ENCODE measurements at regions not wholly inside any gene's neighbourhood (a gene's known extent, or its start where the extent isn't known, plus 50 kb on each side); places are given as distances from the start of the nearest gene placed in this dataset.

GRCh38 chr3:5585085-5585484, 397.6 kb downstream of the EDEM1 start:
- TF ChIP-seq, protein P1, sequence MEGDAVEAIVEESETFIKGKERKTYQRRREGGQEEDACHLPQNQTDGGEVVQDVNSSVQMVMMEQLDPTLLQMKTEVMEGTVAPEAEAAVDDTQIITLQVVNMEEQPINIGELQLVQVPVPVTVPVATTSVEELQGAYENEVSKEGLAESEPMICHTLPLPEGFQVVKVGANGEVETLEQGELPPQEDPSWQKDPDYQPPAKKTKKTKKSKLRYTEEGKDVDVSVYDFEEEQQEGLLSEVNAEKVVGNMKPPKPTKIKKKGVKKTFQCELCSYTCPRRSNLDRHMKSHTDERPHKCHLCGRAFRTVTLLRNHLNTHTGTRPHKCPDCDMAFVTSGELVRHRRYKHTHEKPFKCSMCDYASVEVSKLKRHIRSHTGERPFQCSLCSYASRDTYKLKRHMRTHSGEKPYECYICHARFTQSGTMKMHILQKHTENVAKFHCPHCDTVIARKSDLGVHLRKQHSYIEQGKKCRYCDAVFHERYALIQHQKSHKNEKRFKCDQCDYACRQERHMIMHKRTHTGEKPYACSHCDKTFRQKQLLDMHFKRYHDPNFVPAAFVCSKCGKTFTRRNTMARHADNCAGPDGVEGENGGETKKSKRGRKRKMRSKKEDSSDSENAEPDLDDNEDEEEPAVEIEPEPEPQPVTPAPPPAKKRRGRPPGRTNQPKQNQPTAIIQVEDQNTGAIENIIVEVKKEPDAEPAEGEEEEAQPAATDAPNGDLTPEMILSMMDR (IDR thresholded peaks at IDR 0.05) = no peak
- TF ChIP-seq POLR2A (IDR thresholded peaks at IDR 0.05) (no peak), EP300 (IDR thresholded peaks at IDR 0.05) (no peak)

Measured in stomach (tissue), 4 donors.